A673 (cell line): ENCODE measurements at regions not wholly inside any gene's neighbourhood (a gene's known extent, or its start where the extent isn't known, plus 50 kb on each side); places are given as distances from the start of the nearest gene placed in this dataset.

ENCODE experiments used
- BruUV-seq: library from RNA; stranded (reverse); fragments of 400-500 nt; replicated peaks from 2 replicates; lab custom pipeline; 2021; lab: Mats Ljungman, UMichigan
- CTCF ChIA-PET: fragments of 300-600 bp; sonication (Branson Sonifier 250); formaldehyde crosslinking; loops from one replicate; lab custom pipeline; 2022; ENCODE audit warnings: antibody characterized with exemption; lab: Charles Lee
- POLR2A ChIA-PET: fragments of 300-600 bp; sonication (Branson Sonifier 250); formaldehyde crosslinking; loops from one replicate; lab custom pipeline; 2022; ENCODE audit warnings: antibody characterized with exemption; ENCODE audit not compliant: low non-redundant PET; lab: Charles Lee
- DNase-seq: peaks from one replicate; pipeline ENCODE4 v3.0.0-alpha.2; 2015; ENCODE audit warnings: low spot score
- H3K27ac ChIP-seq: fragments of 200-600 bp; sonication (generic); 2 replicates; pipeline ENCODE4 v1.5.1; 2016; ENCODE audit warnings: mixed run types, low read depth, mild to moderate bottlenecking, mixed read lengths, antibody characterized with exemption, low read length; ENCODE audit not compliant: poor library complexity, severe bottlenecking
- H3K27me3 ChIP-seq: fragments of 200-600 bp; sonication (generic); replicated peaks from 2 replicates; pipeline ENCODE4 v1.6.1; 2017; ENCODE audit warnings: mixed run types, low read depth, mild to moderate bottlenecking, mixed read lengths, antibody characterized with exemption, low read length; ENCODE audit not compliant: insufficient read depth, poor library complexity
- H3K36me3 ChIP-seq: fragments of 200-600 bp; sonication (generic); 2 replicates; pipeline ENCODE4 v1.6.1; 2016; ENCODE audit warnings: mixed run types, mild to moderate bottlenecking, mixed read lengths, antibody characterized with exemption, low read length; ENCODE audit not compliant: insufficient read depth, poor library complexity, severe bottlenecking
- H3K4me1 ChIP-seq: fragments of 200-600 bp; sonication (generic); 2 replicates; pipeline ENCODE4 v1.6.1; 2017; ENCODE audit warnings: mixed run types, mild to moderate bottlenecking, mixed read lengths, antibody characterized with exemption, low read length; ENCODE audit not compliant: insufficient read depth, poor library complexity, severe bottlenecking
- H3K4me3 ChIP-seq: fragments of 200-600 bp; sonication (generic); 2 replicates; pipeline ENCODE4 v1.5.1; 2016; ENCODE audit warnings: low read depth, mixed run types, mild to moderate bottlenecking, mixed read lengths, low read length; ENCODE audit not compliant: poor library complexity, severe bottlenecking
- H3K9me3 ChIP-seq: fragments of 200-600 bp; sonication (generic); 2 replicates; pipeline ENCODE4 v1.6.1; 2016; ENCODE audit warnings: mixed run types, low read depth, mild to moderate bottlenecking, mixed read lengths, antibody characterized with exemption, low read length; ENCODE audit not compliant: poor library complexity, severe bottlenecking
- EZH2 ChIP-seq: fragments of 200-600 bp; sonication (generic); IDR thresholded peaks from 2 replicates; pipeline ENCODE4 v1.6.1; 2017; ENCODE audit warnings: borderline replicate concordance, low read depth, mild to moderate bottlenecking, mixed read lengths, antibody characterized with exemption, low read length; ENCODE audit not compliant: poor library complexity, severe bottlenecking
- intact Hi-C: fragments of 100-400 bp; cut with micrococcal nuclease; formaldehyde crosslinking; loops from one replicate; pipeline ENCODE4 v1.10.0; 2022; ENCODE audit not compliant: unreplicated experiment
- TF ChIP-seq, protein P1 (sequence below): fragments of 300-800, 200-600 bp; sonication (generic); conservative IDR thresholded peaks from 2 replicates; pipeline ENCODE4 v1.5.1; 2017; ENCODE audit warnings: low read depth, mild to moderate bottlenecking, antibody characterized with exemption, low read length, moderate library complexity, mixed read lengths

- CTCF ChIA-PET: no interaction called here
- no TSS peak for BruUV-seq
- no peak for TF ChIP-seq EZH2
- TF ChIP-seq, protein P1, sequence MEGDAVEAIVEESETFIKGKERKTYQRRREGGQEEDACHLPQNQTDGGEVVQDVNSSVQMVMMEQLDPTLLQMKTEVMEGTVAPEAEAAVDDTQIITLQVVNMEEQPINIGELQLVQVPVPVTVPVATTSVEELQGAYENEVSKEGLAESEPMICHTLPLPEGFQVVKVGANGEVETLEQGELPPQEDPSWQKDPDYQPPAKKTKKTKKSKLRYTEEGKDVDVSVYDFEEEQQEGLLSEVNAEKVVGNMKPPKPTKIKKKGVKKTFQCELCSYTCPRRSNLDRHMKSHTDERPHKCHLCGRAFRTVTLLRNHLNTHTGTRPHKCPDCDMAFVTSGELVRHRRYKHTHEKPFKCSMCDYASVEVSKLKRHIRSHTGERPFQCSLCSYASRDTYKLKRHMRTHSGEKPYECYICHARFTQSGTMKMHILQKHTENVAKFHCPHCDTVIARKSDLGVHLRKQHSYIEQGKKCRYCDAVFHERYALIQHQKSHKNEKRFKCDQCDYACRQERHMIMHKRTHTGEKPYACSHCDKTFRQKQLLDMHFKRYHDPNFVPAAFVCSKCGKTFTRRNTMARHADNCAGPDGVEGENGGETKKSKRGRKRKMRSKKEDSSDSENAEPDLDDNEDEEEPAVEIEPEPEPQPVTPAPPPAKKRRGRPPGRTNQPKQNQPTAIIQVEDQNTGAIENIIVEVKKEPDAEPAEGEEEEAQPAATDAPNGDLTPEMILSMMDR: no peak
- DNase-seq: no peak
- no peak overlapping the region for H3K27ac ChIP-seq
- intact Hi-C loops: no loop called here
- POLR2A ChIA-PET: no interaction called here
- H3K27me3 ChIP-seq: no peaks in the 10 kb centered on the region
- H3K4me3 ChIP-seq: no peak overlapping the region
- no peaks in the 10 kb centered on the region for H3K36me3 ChIP-seq
- H3K4me1 ChIP-seq: no peaks in the 10 kb centered on the region
- no peaks in the 10 kb centered on the region for H3K9me3 ChIP-seq
Observed at GRCh38 chr9:8256880-8257279, 457.3 kb upstream of the DMAC1 start.

- intact Hi-C loops: no loop called here
- Histone ChIP-seq H3K9me3 (no peaks in the 10 kb centered on the region), H3K36me3 (no peaks in the 10 kb centered on the region), H3K27ac (no peak overlapping the region), H3K27me3 (no peaks in the 10 kb centered on the region), H3K4me3 (no peak overlapping the region), H3K4me1 (no peaks in the 10 kb centered on the region)
- no TSS peak for BruUV-seq
- CTCF ChIA-PET: no interaction called here
- TF ChIP-seq EZH2: no peak
- TF ChIP-seq, protein P1: no peak
- POLR2A ChIA-PET: no interaction called here
- no peak for DNase-seq
Observed at GRCh38 chr9:8255850-8256249, 456.3 kb upstream of the DMAC1 start.

- H3K36me3 ChIP-seq: no peaks in the 10 kb centered on the region
- intact Hi-C loops: no loop called here
- ChIA-PET POLR2A (no interaction called here), CTCF (no interaction called here)
- no TSS peak for BruUV-seq
- TF ChIP-seq EZH2: no peak
- TF ChIP-seq, protein P1: no peak
- no peaks in the 10 kb centered on the region for H3K4me1 ChIP-seq
- no peaks in the 10 kb centered on the region for H3K9me3 ChIP-seq
- no peak overlapping the region for H3K4me3 ChIP-seq
- DNase-seq: no peak
- H3K27ac ChIP-seq: no peak overlapping the region
- H3K27me3 ChIP-seq: no peaks in the 10 kb centered on the region
Observed at GRCh38 chr9:8254541-8254940, 455.0 kb upstream of the DMAC1 start.
